ENCODE measurements at regions not wholly inside any gene's neighbourhood (a gene's known extent, or its start where the extent isn't known, plus 50 kb on each side); places are given as distances from the start of the nearest gene placed in this dataset.

- H3K4me1 ChIP-seq = no peaks in the 10 kb centered on the region
- H3K27me3 ChIP-seq = no peaks in the 10 kb centered on the region
- no peak overlapping the region for H3K27ac ChIP-seq
- intact Hi-C loops (cut with DNase I; ENCODE audit: low total_unique reads) = no loop called here
- H3K9me3 ChIP-seq = no peaks in the 10 kb centered on the region
- no peak overlapping the region for H3K4me3 ChIP-seq
- DNase-seq = no peak
- no peak for TF ChIP-seq POLR2A (IDR thresholded peaks at IDR 0.05)
- TF ChIP-seq CTCF (IDR thresholded peaks at IDR 0.05) = no peak
- H3K36me3 ChIP-seq = no peaks in the 10 kb centered on the region
Measured at GRCh38 chr2:220779931-220780330, 792.2 kb downstream of the EPHA4 start.

GRCh38 chr2:220781622-220782241 is 790.4 kb downstream of the EPHA4 start:
- Histone ChIP-seq H3K27ac (no peak overlapping the region), H3K4me1 (no peaks in the 10 kb centered on the region), H3K9me3 (no peaks in the 10 kb centered on the region), H3K36me3 (no peaks in the 10 kb centered on the region), H3K27me3 (no peaks in the 10 kb centered on the region), H3K4me3 (no peak overlapping the region)
- intact Hi-C loops (cut with DNase I; ENCODE audit: low total_unique reads) = no loop called here
- DNase-seq = no peak
- TF ChIP-seq CTCF (IDR thresholded peaks at IDR 0.05) (no peak), POLR2A (IDR thresholded peaks at IDR 0.05) (no peak)

GRCh38 chr2:220782609-220783113 is 789.4 kb downstream of the EPHA4 start:
- no peaks in the 10 kb centered on the region for H3K4me1 ChIP-seq
- no peak for DNase-seq
- no peak overlapping the region for H3K27ac ChIP-seq
- H3K27me3 ChIP-seq = no peaks in the 10 kb centered on the region
- intact Hi-C loops (cut with DNase I; ENCODE audit: low total_unique reads) = no loop called here
- H3K36me3 ChIP-seq = no peaks in the 10 kb centered on the region
- H3K9me3 ChIP-seq = no peaks in the 10 kb centered on the region
- no peak overlapping the region for H3K4me3 ChIP-seq
- no peak for TF ChIP-seq POLR2A (IDR thresholded peaks at IDR 0.05)
- TF ChIP-seq CTCF (IDR thresholded peaks at IDR 0.05) = no peak

GRCh38 chr2:220783671-220784070 is 788.4 kb downstream of the EPHA4 start:
- Histone ChIP-seq H3K4me1 (no peaks in the 10 kb centered on the region), H3K4me3 (no peak overlapping the region), H3K9me3 (no peaks in the 10 kb centered on the region), H3K27me3 (no peaks in the 10 kb centered on the region), H3K27ac (no peak overlapping the region), H3K36me3 (no peaks in the 10 kb centered on the region)
- TF ChIP-seq POLR2A (IDR thresholded peaks at IDR 0.05) (no peak), CTCF (IDR thresholded peaks at IDR 0.05) (no peak)
- DNase-seq = no peak
- intact Hi-C loops (cut with DNase I; ENCODE audit: low total_unique reads) = no loop called here

- no peak for TF ChIP-seq POLR2A (IDR thresholded peaks at IDR 0.05)
- no peak for TF ChIP-seq CTCF (IDR thresholded peaks at IDR 0.05)
- no peak for DNase-seq
- H3K4me1 ChIP-seq = no peaks in the 10 kb centered on the region
- no peaks in the 10 kb centered on the region for H3K9me3 ChIP-seq
- H3K27me3 ChIP-seq = no peaks in the 10 kb centered on the region
- H3K36me3 ChIP-seq = no peaks in the 10 kb centered on the region
- no peak overlapping the region for H3K27ac ChIP-seq
- intact Hi-C loops (cut with DNase I; ENCODE audit: low total_unique reads) = no loop called here
- H3K4me3 ChIP-seq = no peak overlapping the region
Measured at GRCh38 chr2:220785178-220785577, 786.9 kb downstream of the EPHA4 start.
